Activated CD8-positive, alpha-beta T cell treated with anti-CD3 and anti-CD28 coated beads, Interleukin-2, amount 10 ng/mL, durations not matched to agents 7 days and 5 days (primary cell): ENCODE measurements at regions not wholly inside any gene's neighbourhood (a gene's known extent, or its start where the extent isn't known, plus 50 kb on each side); places are given as distances from the start of the nearest gene placed in this dataset.

Experiments
- ATAC-seq: fragments of 150-1000 bp; cut with Tn5 transposase; one replicate; pipeline ENCODE4 v1.10.0; 2021; ENCODE audit warnings: moderate library complexity
- CTCF ChIA-PET: fragments of 350-600 bp; sonication (Branson Sonifier 250); formaldehyde crosslinking; loops from one replicate; lab custom pipeline; 2021; ENCODE audit warnings: antibody characterized with exemption; lab: Charles Lee
- POLR2A ChIA-PET: fragments of 350-600 bp; sonication (Branson Sonifier 250); formaldehyde crosslinking; loops from one replicate; lab custom pipeline; 2021; ENCODE audit warnings: antibody characterized with exemption; lab: Charles Lee
- DNase-seq: peaks from one replicate; pipeline ENCODE4 v3.0.0-alpha.2; 2020
- H3K27ac Mint-ChIP-seq: one replicate; pipeline ENCODE4 v1.8.0; 2021; ENCODE audit warnings: mild to moderate bottlenecking, mixed read lengths
- H3K27me3 Mint-ChIP-seq: one replicate; pipeline ENCODE4 v1.8.0; 2021; ENCODE audit warnings: low read depth, mixed read lengths
- H3K36me3 Mint-ChIP-seq: one replicate; pipeline ENCODE4 v1.8.0; 2021; ENCODE audit warnings: low read depth, mixed read lengths
- H3K4me1 Mint-ChIP-seq: one replicate; pipeline ENCODE4 v1.8.0; 2021; ENCODE audit warnings: low read depth, mixed read lengths
- H3K4me3 Mint-ChIP-seq: one replicate; pipeline ENCODE4 v1.8.0; 2021; ENCODE audit warnings: mild to moderate bottlenecking, mixed read lengths
- H3K9me3 Mint-ChIP-seq: one replicate; pipeline ENCODE4 v1.8.0; 2022; ENCODE audit warnings: mixed read lengths; ENCODE audit not compliant: insufficient read depth

DNA sequence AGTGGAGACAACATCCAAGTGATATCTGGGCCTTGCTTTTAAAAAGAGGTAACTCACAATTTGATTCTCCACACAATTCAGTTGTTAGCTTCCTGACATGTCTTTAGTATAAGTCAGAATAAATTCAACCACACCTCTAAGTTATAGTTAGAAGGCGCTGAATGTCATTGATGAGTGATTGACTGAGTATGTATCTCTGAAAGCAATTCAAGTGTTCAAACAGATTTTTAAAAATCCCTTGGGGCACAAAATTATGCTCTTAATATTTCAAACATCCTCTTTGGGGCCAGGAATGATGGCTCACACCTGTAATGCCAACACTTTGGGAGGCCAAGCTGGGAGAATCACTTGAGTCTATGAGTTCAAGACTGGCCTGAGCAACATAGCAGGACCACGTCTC, 137.0 kb upstream of the PRR20A start:
- Mint-ChIP-seq H3K4me3 (no peak overlapping the region), H3K36me3 (no peaks in the 10 kb centered on the region), H3K9me3 (peaks cover 5% of the 10 kb centered on the region), H3K27me3 (no peaks in the 10 kb centered on the region), H3K27ac (no peak overlapping the region), H3K4me1 (no peaks in the 10 kb centered on the region)
- DNase-seq, result no peak
- CTCF ChIA-PET, result no interaction called here
- POLR2A ChIA-PET, result no interaction called here
- ATAC-seq, result no peak

DNA sequence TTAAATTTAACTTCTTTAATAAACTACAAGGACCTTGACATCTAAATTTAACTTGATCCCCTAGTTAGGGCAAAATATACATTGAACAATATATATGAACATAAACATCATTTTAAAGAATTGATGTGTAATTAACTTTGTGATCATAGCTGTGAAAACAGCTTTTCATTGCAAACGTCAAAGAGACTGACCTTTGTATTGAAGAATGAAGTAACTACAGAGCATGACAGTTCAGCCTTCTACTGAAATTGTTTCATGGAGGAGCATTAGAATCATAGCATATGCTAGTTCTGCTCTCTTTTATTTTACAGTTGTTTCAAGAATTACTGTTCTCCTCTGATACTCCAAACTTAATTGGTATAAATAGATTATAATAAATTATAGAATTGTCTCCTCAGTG, 123.4 kb upstream of the PRR20A start:
- Mint-ChIP-seq H3K4me3 (no peak overlapping the region), H3K36me3 (no peaks in the 10 kb centered on the region), H3K9me3 (peaks cover 32% of the 10 kb centered on the region), H3K27ac (no peak overlapping the region), H3K27me3 (no peaks in the 10 kb centered on the region), H3K4me1 (no peaks in the 10 kb centered on the region)
- POLR2A ChIA-PET, result no interaction called here
- CTCF ChIA-PET, result no interaction called here
- ATAC-seq (no peak), DNase-seq (no peak)

DNA sequence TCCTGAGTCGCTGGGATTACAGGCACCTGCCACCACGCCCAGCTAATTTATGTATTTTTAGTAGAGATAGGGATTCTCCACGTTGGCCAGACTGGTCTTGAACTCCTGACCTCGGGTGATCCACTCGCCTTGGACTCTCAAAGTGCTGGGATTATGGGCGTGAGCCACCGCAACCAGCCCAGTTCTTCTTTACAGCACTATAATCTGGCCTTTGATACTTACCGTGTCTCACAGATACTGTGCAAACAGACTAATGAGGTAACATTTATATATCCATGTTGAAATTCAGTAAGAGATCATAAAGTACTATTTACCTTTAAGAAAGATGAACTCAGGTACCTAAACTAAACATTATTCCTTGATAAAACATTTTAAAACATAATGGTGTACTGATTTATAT, 121.8 kb upstream of the PRR20A start:
- POLR2A ChIA-PET, result no interaction called here
- Mint-ChIP-seq H3K9me3 (peaks cover 32% of the 10 kb centered on the region), H3K4me1 (no peaks in the 10 kb centered on the region), H3K36me3 (no peaks in the 10 kb centered on the region), H3K27me3 (no peaks in the 10 kb centered on the region), H3K4me3 (no peak overlapping the region), H3K27ac (no peak overlapping the region)
- ATAC-seq (no peak), DNase-seq (no peak)
- CTCF ChIA-PET, result no interaction called here

DNA sequence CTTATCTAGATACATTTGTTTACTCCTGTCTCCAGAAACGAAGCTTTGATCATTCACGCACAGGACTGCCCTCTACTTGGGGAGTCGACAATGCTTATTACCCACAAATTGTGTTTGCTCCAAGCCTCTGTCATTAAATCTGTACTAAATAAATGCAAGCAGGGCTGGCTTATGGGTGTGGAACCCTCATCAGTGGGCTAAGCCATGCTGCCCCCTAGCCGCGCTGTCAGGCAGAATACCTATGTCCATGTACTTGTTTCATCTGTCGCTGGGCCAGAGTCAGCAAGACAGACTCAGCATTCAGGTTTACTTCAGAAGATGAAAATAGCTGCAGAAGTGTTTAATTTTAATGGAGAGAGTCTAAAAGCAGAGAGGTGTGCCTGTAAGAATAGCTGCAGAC, 110.0 kb upstream of the PRR20A start:
- no peak overlapping the region for H3K27ac Mint-ChIP-seq
- ATAC-seq, result no peak
- no peaks in the 10 kb centered on the region for H3K4me1 Mint-ChIP-seq
- H3K27me3 Mint-ChIP-seq, result no peaks in the 10 kb centered on the region
- peaks cover 41% of the 10 kb centered on the region for H3K9me3 Mint-ChIP-seq
- H3K4me3 Mint-ChIP-seq, result no peak overlapping the region
- H3K36me3 Mint-ChIP-seq, result no peaks in the 10 kb centered on the region
- ChIA-PET POLR2A (no interaction called here), CTCF (no interaction called here)
- no peak for DNase-seq

DNA sequence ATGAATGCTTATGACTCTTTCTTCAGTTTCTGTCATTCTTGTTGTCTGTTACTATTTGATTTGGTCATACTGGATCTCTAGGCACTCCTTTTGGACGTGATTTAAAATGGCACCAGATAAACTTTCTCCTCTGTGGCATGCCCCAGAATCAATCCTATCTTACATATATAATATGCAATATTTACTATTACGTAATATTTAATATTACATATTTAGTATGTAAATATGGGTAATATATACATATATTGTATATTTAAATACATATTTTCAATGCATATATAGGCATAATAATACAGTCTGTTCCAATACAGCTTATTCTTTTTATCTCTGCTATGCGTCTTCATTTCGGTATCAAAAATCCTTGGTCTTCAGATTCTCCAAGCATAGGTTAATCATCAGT, 104.4 kb upstream of the PRR20A start:
- Mint-ChIP-seq H3K9me3 (peaks cover 34% of the 10 kb centered on the region), H3K27me3 (no peaks in the 10 kb centered on the region), H3K27ac (no peak overlapping the region), H3K36me3 (no peaks in the 10 kb centered on the region), H3K4me1 (no peaks in the 10 kb centered on the region), H3K4me3 (no peak overlapping the region)
- ChIA-PET POLR2A (no interaction called here), CTCF (no interaction called here)
- ATAC-seq (no peak), DNase-seq (no peak)

DNA sequence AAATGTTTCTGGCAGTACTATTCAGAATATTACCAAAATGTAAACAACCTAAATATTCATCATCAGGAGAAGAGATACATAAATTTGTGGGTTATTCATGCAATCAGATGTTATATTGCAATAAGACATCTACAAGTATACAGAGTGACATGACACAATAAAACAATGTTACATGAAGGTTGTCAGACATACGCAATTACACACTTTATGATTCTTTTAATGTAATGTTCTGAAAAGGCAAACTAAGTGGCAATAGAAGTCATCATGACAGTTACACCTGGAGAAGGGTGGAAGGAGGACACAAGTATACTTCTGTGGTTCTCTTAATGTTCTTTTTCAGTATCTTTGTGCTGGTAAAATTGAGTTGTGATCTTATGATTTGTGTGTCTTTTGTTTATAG, 95.8 kb upstream of the PRR20A start:
- Mint-ChIP-seq H3K4me3 (no peak overlapping the region), H3K9me3 (peaks cover 20% of the 10 kb centered on the region), H3K27me3 (no peaks in the 10 kb centered on the region), H3K36me3 (no peaks in the 10 kb centered on the region), H3K27ac (no peak overlapping the region), H3K4me1 (no peaks in the 10 kb centered on the region)
- POLR2A ChIA-PET, result no interaction called here
- CTCF ChIA-PET, result no interaction called here
- DNase-seq (no peak), ATAC-seq (no peak)

DNA sequence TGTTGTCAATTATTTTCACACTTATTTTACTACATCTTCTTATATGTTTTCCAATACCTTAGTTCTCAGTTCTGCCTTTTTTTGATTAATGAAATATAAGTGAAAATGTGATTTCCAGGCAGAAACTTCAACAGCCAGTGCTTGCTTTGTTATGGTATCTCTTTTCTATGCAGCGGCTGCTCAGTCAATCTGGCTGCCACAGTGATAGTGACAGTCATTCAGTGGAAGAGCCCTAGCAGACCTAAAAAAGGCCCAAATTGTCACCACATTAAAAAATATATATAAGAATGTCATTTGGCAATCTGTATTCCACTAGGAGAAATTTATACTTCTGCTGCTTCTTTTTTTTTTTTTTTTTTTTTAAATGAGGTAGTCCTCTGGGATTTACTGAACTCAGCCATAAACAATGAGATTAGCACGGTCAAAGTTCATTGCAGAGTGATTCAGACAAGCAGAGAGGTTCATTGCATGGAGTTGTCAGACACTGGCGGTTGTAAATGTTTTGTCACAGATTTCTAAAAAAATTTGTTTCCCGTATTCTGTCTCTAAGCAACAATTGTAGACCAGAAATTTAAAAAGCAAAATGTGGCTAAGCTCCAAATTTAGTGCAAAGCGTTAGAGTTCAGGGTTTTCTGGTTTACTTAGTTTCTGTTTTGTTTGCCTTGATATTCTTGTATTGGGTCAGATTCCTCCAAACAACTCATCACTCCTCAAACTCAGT, 94.7 kb upstream of the PRR20A start:
- Mint-ChIP-seq H3K36me3 (no peaks in the 10 kb centered on the region), H3K4me1 (no peaks in the 10 kb centered on the region), H3K4me3 (no peak overlapping the region), H3K27ac (no peak overlapping the region), H3K27me3 (no peaks in the 10 kb centered on the region), H3K9me3 (peaks cover 20% of the 10 kb centered on the region)
- ChIA-PET CTCF (no interaction called here), POLR2A (no interaction called here)
- no peak for ATAC-seq
- no peak for DNase-seq

DNA sequence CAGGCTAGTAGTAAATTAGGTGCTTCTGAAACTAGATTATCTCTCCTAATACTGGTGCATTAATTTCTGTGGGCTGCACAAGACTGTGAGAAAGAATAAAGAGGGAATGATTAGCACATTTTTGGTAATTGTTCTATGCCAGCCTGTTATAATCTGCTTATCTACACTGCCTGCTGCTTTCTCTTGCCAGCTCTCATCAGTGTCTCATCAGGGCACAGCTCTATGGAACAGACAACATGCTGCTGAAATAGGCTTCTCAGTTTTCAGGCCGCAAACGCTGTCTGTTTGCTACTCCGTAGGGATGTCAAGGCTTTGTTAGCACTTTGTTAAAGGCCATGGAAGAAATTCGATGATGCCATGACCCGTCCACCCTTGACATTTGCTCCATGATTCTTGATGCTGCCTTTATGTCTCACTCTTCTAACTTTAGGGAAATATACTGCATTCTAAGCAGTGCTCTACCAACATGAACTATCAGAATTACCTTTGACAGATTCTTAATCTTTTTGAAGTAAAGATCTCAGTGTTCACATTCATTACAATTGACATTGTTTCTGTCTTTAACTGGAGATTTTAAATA, 84.0 kb upstream of the PRR20A start:
- Mint-ChIP-seq H3K27ac (no peak overlapping the region), H3K4me1 (no peaks in the 10 kb centered on the region), H3K9me3 (peaks cover 28% of the 10 kb centered on the region), H3K36me3 (no peaks in the 10 kb centered on the region), H3K27me3 (no peaks in the 10 kb centered on the region), H3K4me3 (no peak overlapping the region)
- ATAC-seq (no peak), DNase-seq (no peak)
- CTCF ChIA-PET, result no interaction called here
- POLR2A ChIA-PET, result no interaction called here

DNA sequence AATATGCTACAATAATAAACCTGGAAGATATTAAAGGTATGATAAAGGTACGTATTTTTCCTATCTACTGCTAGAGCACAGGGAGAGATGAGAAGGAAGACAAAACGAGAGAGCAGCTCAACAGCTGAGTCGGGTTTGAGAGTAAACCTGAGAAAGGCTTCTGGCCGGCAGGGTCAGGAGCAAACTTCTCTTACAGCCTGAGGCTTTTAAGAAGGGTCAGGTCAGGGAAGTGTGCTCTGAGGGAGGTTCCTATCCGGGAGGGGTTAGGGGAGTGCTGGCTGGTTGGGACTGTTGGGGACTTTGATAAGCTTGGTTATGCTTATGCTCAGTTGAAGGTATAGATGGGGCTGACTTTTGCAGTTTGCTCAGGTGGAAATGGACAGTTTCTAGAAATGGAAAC, 77.7 kb upstream of the PRR20A start:
- ATAC-seq (no peak), DNase-seq (no peak)
- H3K4me1 Mint-ChIP-seq, result no peaks in the 10 kb centered on the region
- no peaks in the 10 kb centered on the region for H3K27me3 Mint-ChIP-seq
- ChIA-PET CTCF (no interaction called here), POLR2A (no interaction called here)
- no peak overlapping the region for H3K4me3 Mint-ChIP-seq
- no peak overlapping the region for H3K27ac Mint-ChIP-seq
- peaks cover 17% of the 10 kb centered on the region for H3K9me3 Mint-ChIP-seq
- no peaks in the 10 kb centered on the region for H3K36me3 Mint-ChIP-seq

DNA sequence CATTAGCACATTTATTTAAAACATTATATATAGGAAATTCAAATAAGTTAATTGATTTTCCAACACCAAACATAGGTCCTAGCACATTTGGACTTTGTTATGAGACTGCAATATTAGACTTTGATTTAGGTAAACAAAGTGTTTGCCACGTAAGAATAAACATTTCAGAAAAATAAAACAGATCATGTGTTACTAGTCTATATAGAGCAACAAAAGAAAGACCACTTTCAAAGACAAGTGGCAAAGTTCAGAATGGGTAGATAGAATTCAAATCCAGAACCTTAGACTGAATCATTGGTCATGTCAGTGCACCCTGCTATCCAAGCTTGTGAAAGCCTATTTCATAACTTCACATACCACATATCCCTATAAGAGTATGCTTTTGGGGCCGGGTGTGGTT, 66.7 kb upstream of the PRR20A start:
- ATAC-seq, result no peak
- Mint-ChIP-seq H3K9me3 (peaks cover 10% of the 10 kb centered on the region), H3K36me3 (no peaks in the 10 kb centered on the region), H3K27me3 (no peaks in the 10 kb centered on the region), H3K27ac (no peak overlapping the region), H3K4me3 (no peak overlapping the region), H3K4me1 (no peaks in the 10 kb centered on the region)
- no peak for DNase-seq
- ChIA-PET POLR2A (no interaction called here), CTCF (no interaction called here)

DNA sequence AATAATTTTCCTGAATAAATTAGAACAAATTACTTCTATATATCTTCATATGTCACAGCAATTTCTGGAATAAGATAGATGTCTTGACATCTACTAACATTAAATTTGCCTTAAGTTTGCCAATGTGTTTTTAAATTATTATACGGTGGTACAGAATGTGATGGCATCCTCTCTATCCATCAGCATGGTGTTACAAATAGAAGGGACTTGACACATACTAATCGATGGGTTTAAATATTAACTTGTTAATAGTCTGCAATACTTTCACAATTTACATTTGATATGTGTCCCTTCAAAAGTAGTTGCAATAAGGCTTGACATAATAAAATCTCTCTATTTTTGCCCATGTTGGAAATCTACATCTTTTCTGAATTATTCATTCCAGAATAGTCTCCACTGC, 65.1 kb upstream of the PRR20A start:
- Mint-ChIP-seq H3K27ac (no peak overlapping the region), H3K27me3 (no peaks in the 10 kb centered on the region), H3K9me3 (peaks cover 10% of the 10 kb centered on the region), H3K4me3 (no peak overlapping the region), H3K36me3 (no peaks in the 10 kb centered on the region), H3K4me1 (no peaks in the 10 kb centered on the region)
- POLR2A ChIA-PET, result no interaction called here
- ATAC-seq (no peak), DNase-seq (no peak)
- CTCF ChIA-PET, result no interaction called here

DNA sequence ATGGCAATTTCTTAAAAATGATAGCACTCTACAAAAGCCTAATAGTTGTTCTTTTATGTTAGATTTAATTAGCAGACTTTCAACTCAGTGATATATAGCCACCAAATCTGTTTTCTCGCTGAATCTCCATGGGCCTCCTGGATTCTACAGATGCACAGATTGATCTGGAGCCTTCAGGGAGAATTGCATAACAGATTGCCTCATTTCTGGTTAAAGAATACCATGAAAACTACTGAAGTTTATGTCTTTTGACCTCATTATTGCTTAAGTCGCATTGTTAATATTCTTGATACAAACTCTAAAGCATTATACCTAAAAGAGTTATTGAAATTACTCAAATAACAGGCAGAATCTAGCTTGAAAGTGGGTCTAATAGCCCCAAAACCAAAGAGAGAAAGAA, 53.7 kb upstream of the PRR20A start:
- ATAC-seq, result no peak
- Mint-ChIP-seq H3K27me3 (no peaks in the 10 kb centered on the region), H3K27ac (no peak overlapping the region), H3K36me3 (no peaks in the 10 kb centered on the region), H3K4me1 (no peaks in the 10 kb centered on the region), H3K4me3 (no peak overlapping the region), H3K9me3 (peaks cover 9% of the 10 kb centered on the region)
- no peak for DNase-seq
- ChIA-PET CTCF (no interaction called here), POLR2A (no interaction called here)
